Left hindlimb (tissue), 1 donor: ENCODE measurements at regions not wholly inside any gene's neighbourhood (a gene's known extent, or its start where the extent isn't known, plus 50 kb on each side); places are given as distances from the start of the nearest gene placed in this dataset.

Experiments used
- DNase-seq: peaks from one replicate; pipeline ENCODE4 v3.0.0-alpha.2; 2018

DNA sequence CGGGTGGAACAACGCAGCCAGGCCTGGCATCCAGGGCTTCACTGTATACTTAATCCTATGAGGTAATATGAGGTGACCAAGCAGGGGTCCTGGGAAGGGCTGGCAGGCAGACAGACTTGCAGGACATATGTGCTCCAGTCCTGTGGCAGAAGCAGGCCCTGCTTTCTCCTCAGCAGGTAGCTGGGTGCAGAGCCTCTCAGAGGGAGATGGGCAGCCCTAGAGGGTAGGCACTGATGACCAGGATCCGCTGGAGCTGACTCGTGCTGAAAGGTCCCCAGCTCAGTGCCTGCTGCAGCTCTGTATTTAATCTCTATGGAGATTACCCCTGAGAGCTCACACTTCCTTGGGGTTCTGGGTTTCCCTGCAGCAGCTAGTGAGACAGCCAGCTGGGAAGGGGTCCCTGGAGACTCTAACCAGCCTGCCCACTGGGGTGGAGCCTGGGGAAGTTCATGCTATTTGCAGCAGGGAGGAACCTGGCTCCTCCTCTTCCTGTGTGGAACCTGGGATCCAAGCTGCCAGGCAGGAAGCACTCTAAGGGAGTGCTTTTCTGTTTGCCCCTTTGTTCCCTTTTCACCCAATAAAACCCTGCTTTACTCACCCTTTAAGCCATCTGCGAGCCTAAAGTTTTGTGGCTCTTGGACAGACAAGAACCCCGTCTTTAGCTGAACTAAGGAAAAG is 339.2 kb downstream of the DCAF12L2 start:
- no peak for DNase-seq

DNA sequence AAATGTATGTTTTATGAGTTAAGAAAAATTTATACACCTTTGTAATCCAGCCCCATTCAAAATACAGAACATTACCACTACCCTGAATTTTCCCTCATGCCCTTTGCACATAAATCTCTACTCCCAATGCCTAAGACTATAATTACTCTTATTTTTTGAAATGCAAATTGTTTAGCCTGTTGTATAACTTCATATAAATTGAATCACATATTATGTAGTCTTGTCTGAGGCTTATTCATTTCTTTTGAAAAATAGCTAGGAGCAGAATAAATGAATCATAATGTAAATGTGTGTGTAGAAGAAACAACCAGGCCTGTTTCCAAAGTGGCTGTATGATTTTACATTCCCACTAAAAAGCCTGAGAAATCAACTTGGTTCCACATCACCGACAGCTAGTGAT is 319.8 kb downstream of the DCAF12L2 start:
- DNase-seq, result no peak

DNA sequence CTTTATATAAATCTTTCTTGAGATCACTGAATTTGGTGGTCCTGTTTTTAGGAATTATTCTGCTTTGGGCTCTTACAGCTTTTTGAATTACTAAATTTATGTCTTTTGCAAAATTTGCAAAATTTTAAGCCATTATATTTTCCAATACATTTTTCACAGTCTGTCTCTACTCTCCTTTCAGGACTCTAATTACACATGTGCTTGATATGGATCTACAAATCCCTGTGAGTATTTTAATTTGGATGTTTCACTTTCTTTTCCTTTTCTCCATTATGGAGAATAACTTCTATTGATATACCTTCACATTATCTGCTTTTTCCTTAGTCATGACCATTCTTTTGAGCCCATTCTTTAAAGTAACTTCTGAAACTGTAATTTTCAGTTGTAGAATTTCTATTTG is 315.4 kb downstream of the DCAF12L2 start:
- no peak for DNase-seq

DNA sequence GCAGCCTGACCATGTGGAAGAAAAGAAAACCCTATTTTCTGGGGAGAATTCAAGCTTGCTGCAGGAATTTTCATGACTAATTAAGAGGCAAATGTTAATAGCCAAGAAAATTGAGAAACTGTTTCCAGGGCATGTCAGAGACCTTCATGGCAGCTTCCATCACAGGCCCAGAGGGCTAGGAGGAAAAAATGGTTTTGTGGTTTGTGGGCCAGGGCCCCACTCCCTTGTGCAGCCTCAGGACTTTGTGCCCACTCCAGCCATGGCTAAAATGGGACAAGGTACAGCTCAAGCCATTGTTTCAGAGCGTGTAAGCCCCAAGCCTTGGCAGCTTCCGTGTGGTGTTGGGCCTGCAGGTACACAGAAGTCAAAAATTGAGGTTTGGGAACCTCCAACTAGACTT is 282.9 kb downstream of the DCAF12L2 start:
- DNase-seq, result no peak

DNA sequence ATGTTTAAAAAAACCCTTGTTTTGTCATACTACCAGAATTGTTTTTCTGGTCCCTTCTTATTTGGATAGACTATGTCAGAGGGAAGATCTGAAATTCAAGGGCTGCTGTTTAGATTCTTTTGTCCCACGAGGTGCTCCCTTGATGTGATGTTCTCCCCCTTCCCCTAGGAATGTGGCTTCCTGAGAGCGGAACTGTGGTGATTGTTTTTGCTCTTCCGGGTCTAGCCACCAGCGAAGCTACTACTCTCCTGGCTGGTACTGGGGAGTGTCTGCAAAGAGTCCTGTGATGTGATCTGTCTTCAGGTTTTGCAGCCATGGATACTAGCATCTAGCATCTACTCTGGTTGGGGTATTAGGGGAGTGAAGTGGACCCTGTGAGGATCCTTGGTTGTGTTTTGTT is 271.1 kb downstream of the DCAF12L2 start:
- no peak for DNase-seq

DNA sequence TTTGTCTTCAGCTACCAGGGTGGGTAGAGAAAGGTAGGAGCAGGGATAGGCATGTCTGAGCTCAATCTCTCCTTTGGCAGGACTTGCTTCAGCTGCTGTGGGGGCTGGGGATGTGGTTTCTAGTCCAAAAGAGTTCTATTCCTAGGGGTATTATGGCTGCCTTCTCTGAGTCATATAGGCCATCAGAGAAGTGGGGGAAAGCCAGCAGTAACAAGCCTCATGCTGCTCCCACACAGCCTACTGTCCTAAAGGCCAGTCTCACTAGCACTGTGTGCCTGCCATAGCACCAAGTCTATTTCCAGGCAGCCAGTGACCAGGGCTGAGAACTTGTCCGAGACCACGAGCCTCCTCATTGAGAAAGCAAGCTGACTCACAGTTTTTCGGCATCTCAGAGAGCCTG is 270.6 kb downstream of the DCAF12L2 start:
- no peak for DNase-seq

DNA sequence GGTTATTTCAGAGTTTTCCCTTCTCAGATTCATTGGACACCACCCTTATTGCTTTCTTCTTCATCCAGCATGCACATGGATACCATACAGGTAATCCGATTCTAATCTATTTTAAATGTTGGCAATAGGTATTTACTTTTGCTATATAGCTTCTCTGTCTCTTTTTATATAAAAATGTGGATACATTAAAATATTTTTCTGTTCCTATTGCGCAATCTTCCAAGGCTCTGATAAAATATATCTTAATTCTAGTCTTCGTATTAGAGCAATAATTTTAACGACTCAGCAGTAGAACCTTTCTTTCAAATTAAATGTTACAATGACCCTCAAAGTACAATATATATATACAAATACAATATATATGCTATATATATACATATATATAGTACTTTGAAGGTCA is 239.8 kb downstream of the DCAF12L2 start:
- DNase-seq, result no peak

DNA sequence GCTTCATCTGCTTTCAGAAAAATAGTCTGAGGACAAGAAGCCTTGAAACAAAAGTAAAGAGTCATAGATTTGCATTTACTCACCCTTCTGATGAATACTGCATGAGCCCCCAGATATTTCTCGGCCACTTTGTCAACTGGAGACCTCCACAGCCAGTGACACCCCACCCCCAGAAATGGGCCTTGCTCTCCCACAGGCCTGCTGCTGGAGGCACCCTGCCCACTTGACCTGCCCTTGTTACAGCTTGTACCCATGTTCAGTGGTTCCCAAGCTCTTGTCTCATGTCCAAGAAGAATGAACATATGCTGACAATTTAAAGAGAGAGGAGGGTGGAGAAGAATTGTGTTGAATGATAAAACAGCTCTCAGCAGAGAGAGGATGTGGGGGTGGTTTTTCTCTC is 225.1 kb downstream of the DCAF12L2 start:
- DNase-seq, result no peak

DNA sequence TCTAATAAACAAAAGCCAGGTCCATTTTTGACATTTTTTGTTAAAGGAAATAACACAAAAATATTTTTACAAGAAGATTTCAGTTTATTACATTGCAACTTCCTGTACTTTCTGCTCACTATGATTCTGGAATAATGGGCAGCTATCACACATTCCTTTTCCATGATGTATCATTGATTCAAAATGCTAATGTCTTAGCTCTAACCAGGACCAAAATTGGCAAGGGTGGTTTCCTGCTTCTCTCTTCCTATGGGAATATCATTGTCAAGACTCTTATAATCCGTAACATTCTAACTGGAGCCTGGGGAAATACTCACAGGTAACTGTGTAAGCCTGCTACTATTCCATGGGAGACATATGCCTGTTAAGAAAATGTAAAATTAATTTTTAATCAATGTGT is 218.6 kb downstream of the DCAF12L2 start:
- no peak for DNase-seq

DNA sequence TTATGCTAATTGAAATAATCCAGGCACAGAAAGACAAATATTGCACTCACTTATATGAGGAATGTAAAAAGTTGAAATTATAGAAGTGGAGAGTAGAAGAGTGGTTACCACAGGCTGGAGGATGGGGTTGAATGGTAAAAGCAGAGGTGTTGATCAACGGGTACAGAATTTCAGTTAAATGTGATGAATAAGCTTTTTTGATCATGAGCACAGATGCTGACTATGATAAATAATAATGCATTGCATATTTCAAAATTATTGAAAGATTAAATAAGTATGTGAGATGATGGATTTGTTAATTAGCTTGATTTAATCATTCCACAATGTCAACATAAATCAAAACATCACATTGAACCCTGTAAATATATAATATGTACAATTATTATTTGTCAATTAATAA is 213.1 kb downstream of the DCAF12L2 start:
- no peak for DNase-seq

DNA sequence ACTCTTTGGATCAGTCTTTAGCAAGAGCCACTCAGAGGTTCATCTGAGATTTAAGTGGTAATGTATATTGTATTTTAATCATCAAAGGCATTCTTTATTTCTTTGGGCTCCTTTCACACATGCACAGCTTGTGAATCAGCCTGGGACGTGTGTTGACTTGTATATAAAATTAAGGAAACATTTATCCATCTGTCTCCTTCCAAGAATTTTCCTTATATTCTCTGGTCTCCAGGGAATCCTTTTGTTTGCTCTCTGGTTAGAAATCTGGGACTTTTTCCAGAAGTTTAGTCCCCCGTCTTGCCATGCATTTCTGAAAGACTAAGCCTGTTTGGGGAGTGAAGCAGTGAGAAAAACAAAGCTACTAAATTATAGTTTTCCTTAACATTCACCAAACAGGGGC is 212.3 kb downstream of the DCAF12L2 start:
- DNase-seq, result no peak

DNA sequence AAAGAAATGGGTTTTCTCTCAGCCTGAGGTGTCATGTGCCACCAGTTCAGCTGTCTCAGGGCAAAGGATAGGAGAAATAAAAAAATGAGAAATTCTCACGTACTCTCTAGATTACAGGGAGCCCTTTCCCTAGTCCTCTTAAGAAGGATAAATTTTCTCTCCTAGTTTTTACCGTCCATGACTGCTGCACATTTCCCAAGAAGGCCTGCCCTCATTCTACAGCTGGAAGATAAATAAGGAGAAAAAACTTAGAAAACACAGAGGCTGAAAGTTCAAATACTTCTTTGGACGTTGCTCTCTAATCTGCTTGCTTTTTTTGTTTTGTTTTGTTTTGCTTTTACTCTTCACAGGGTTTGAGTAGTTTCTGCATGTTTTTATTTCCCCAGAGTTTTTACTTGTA is 211.9 kb downstream of the DCAF12L2 start:
- no peak for DNase-seq

DNA sequence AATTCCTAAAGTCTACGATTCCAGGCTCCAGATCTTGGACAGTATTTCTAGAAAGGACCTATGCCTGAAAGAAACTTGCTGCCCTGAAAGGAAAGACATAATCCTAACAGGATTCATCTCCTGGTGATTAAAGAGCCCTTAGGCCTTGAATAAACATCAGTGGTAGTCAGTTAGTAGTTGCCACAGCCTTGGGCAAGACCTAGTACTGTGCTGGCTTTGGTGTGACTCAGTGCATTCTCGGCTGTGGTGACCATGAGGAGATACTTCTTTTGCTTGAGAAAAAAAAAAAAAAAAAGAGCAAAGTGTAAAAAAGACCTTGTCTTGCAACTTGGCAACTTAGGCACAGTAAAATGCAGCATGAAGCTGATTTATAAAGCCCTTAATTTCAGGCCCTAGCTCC is 188.2 kb downstream of the DCAF12L2 start:
- DNase-seq, result no peak

DNA sequence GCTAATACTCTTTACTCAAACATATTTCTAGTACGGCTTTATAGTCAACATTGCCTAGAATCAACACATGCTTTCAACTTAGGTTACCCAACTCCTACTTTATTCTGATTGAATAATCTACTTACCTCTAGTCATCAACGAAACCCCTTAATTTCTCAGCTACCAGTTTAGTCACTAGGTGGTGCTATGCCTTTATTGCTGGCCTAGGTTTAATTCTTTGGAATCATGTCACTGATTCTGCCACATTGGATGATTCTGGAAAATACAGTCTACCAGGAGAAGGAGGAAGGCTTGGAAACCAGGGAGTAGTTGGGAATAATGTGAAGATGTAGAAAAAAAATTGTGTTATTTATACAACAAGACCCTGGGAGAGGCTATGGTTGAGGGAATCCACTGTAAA is 167.7 kb downstream of the DCAF12L2 start:
- no peak for DNase-seq

DNA sequence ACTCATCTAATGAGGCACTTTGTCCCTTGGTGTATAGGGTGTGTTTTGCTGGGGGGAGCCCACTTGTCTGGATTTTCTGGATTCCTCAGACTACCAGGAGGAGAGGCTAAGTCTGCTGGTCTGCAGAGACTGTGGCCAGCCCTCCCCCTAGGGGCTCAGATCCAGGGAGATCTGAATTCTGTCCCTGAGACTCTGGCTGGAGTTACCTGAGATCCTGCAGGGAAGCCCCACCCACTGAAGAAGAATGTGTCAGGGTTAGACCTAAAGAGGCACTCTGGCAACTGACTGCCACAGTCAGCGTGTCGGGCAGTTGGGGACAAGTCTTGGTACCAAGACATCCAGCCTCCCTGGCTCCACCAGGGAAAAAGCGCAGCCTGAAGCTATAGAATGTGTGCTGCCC is 138.9 kb downstream of the DCAF12L2 start:
- no peak for DNase-seq

DNA sequence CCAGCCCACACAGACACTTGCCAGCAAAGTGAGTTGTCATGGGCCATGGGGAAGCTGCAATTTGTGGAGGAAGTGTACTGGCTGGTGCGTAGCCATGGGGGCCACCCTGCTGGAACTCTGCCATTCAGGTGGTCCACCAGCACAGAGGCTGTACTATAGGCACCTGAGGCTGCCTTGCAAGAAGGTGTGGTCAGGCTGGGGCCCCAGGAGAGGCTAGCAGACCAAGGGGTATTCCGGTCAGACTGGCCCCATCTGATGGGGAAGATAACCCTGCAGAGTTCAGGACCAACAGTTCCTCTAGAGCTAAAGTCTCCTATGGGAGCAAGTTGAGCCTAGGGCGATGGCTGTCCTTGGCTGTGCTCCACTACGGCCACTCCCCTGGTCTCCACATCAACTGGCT is 136.1 kb downstream of the DCAF12L2 start:
- no peak for DNase-seq

DNA sequence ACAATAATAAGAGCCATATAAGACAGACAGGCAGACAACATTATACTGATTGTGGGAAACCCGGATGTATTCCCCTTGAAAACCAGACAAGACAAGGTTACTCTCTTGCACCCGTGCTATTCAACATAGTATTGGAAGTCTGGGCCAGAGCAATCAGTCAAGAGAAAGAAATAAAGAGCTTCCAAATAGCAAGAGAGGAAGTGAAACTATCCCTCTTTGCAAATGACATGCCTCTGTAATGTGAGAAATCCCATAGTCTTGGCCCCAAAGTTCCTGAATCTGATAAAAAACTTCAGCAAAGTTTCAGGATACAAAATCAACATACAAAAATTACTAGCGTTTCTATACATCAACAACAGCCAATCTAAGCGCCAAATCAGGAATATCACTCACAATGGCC is 102.1 kb downstream of the DCAF12L2 start:
- no peak for DNase-seq

DNA sequence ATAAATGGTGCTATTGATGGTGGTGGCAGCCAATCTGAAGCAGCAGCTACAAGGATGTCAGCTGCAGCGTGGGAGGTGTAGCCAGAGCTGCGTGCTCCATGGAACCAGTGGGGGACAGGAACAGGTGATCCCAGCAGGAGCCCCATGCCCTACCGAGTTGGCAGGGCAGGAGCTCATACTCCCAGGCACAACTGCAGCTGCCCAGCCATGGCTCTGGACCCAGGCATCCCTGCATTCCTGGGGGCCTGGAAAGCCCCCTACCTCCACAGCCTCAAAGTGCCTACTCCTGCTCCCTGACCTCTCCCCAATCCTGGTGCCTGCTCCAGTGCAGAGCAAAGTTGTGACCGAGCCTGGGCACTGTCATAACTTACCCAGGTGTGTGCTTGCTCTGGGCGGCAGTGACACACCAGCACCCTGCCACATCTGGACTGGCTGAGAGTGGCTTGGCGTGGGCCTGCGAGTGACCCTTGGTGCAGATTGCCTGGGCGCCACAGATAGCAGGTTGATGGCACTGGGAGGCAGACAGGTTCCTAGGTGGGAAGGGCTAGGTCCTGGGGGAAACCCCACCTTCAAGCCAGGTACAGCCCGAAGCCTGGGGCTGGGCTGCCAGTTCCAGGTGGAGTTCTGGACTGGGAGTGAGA is 101.1 kb downstream of the DCAF12L2 start:
- no peak for DNase-seq

DNA sequence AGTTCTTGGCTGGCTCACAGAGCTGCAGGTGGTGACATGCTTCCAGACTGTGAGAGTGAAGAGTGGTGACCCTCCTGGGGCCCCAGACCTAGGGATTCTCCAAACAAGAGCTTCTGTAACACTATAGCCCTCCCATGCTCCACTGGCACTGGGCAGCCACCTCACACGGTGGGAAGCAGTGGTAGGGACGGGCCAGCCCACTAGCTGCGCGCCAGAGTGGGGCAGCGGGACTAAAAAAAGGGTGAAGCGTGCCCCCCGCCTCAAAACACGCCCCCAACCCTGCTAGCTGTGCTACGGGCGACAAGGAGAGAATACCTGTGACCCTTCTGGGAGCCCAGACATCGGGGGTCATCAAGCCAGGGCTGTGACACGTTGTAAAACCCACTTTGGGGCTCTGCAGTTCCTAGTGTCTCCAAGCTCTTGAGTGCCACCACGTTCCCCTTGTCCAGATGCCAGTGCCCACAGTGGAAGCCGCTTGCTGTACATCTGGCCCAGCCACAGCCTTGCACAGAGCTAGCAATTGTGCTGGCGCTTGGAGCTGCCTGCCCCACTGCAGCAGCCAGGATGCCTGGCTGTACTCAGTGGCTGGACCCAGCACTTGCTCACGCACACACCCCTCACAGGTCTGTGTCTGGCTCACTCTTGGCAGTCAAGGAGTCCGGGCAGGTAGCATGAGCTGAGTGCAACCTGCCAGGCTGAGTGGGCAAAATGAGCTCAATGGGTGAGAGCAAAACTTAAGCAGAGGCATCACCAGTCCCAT is 100.0 kb downstream of the DCAF12L2 start:
- no peak for DNase-seq
